ENCODE measurements at regions not wholly inside any gene's neighbourhood (a gene's known extent, or its start where the extent isn't known, plus 50 kb on each side); places are given as distances from the start of the nearest gene placed in this dataset.

DNA sequence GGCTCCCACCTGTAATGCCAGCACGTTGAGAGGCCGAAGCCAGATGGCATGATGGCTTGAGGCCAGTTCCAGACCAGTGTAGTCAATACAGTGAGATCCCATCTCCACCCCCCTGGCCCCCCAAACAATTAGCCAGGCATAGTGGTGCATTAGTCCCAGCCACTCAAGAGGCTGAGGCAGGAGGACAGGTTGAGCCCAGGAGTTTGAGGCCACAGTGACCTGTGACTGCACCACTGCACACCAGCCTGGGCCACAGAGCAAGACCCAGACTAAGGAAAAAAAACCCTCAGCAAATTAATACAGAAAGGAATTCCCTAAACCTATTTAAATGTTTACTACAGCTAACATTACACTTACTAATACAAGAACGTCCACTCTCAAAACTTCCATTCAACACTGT lies 424.6 kb downstream of the SHQ1 start:
- H3K36me3 ChIP-seq (ENCODE audit: low read length) = no peaks in the 10 kb centered on the region
- H3K9me2 ChIP-seq (replicated peaks; ENCODE audit: insufficient read depth, low read length) = no peaks in the 10 kb centered on the region
- H3K27me3 ChIP-seq (ENCODE audit: low read length) = no peaks in the 10 kb centered on the region
- no peak overlapping the region for H3K9ac ChIP-seq (ENCODE audit: low read length)
- no peaks in the 10 kb centered on the region for H3K9me3 ChIP-seq (ENCODE audit: insufficient read depth, low read length)
- H4K20me1 ChIP-seq (ENCODE audit: low read depth, low read length) = peaks cover 40% of the 10 kb centered on the region
- peaks cover 45% of the 10 kb centered on the region for H3K79me2 ChIP-seq (ENCODE audit: insufficient read depth, low read length)
- no peak overlapping the region for H3K4me2 ChIP-seq (ENCODE audit: low read depth, low read length, poor library complexity, severe bottlenecking)
- H2AFZ ChIP-seq (ENCODE audit: low read depth, low read length, severe bottlenecking) = no peak overlapping the region
- TF ChIP-seq, protein P1, sequence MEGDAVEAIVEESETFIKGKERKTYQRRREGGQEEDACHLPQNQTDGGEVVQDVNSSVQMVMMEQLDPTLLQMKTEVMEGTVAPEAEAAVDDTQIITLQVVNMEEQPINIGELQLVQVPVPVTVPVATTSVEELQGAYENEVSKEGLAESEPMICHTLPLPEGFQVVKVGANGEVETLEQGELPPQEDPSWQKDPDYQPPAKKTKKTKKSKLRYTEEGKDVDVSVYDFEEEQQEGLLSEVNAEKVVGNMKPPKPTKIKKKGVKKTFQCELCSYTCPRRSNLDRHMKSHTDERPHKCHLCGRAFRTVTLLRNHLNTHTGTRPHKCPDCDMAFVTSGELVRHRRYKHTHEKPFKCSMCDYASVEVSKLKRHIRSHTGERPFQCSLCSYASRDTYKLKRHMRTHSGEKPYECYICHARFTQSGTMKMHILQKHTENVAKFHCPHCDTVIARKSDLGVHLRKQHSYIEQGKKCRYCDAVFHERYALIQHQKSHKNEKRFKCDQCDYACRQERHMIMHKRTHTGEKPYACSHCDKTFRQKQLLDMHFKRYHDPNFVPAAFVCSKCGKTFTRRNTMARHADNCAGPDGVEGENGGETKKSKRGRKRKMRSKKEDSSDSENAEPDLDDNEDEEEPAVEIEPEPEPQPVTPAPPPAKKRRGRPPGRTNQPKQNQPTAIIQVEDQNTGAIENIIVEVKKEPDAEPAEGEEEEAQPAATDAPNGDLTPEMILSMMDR (IDR thresholded peaks at IDR 0.05; ENCODE audit: insufficient read depth, low read length, poor library complexity, severe bottlenecking) = no peak
- no peak for TF ChIP-seq EZH2phosphoT487 (conservative IDR thresholded peaks at IDR 0.05; ENCODE audit: low read length)
- no peaks in the 10 kb centered on the region for H3F3A ChIP-seq (ENCODE audit: insufficient read depth)
- H3K4me3 ChIP-seq (ENCODE audit: insufficient read depth, low read length, poor library complexity, severe bottlenecking) = no peak overlapping the region
- no peak overlapping the region for H3K27ac ChIP-seq (ENCODE audit: low read depth, low read length)

GRCh38 chr3:72421786-72422185 lies 426.5 kb downstream of the SHQ1 start:
- Histone ChIP-seq H3K27ac (ENCODE audit: low read depth, low read length) (no peak overlapping the region), H3K79me2 (ENCODE audit: insufficient read depth, low read length) (peaks cover 57% of the 10 kb centered on the region), H3K9me2 (replicated peaks; ENCODE audit: insufficient read depth, low read length) (no peaks in the 10 kb centered on the region), H3F3A (ENCODE audit: insufficient read depth) (no peaks in the 10 kb centered on the region), H3K27me3 (ENCODE audit: low read length) (no peaks in the 10 kb centered on the region), H2AFZ (ENCODE audit: low read depth, low read length, severe bottlenecking) (no peak overlapping the region), H3K9ac (ENCODE audit: low read length) (no peak overlapping the region), H3K4me2 (ENCODE audit: low read depth, low read length, poor library complexity, severe bottlenecking) (no peak overlapping the region), H3K4me3 (ENCODE audit: insufficient read depth, low read length, poor library complexity, severe bottlenecking) (no peak overlapping the region), H4K20me1 (ENCODE audit: low read depth, low read length) (peaks cover 40% of the 10 kb centered on the region), H3K9me3 (ENCODE audit: insufficient read depth, low read length) (no peaks in the 10 kb centered on the region), H3K36me3 (ENCODE audit: low read length) (no peaks in the 10 kb centered on the region)
- no peak for TF ChIP-seq EZH2phosphoT487 (conservative IDR thresholded peaks at IDR 0.05; ENCODE audit: low read length)
- TF ChIP-seq, protein P1 (IDR thresholded peaks at IDR 0.05; ENCODE audit: insufficient read depth, low read length, poor library complexity, severe bottlenecking) = no peak

DNA sequence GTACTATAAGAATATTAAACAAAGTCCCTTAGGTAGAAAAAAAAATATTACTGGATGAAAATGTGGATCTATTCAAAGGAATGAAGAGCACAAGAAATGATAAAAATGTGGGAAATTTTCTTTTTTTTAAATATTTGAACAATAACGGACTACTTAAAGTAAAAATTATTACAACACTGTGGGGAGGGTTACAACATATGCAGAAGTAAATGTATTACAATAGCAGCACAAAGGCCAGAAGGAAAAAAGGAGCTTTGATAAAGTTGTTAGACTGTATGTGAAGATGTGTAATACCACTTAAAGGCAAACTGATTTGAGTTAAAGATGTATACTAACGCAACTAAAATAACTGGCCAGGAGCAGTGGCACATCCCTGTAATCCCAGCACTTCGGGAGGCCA lies 427.1 kb downstream of the SHQ1 start:
- Histone ChIP-seq H3K4me3 (ENCODE audit: insufficient read depth, low read length, poor library complexity, severe bottlenecking) (no peak overlapping the region), H3K9ac (ENCODE audit: low read length) (no peak overlapping the region), H3K36me3 (ENCODE audit: low read length) (no peaks in the 10 kb centered on the region), H3K79me2 (ENCODE audit: insufficient read depth, low read length) (peaks cover 60% of the 10 kb centered on the region), H3F3A (ENCODE audit: insufficient read depth) (no peaks in the 10 kb centered on the region), H2AFZ (ENCODE audit: low read depth, low read length, severe bottlenecking) (no peak overlapping the region), H3K27ac (ENCODE audit: low read depth, low read length) (no peak overlapping the region), H3K4me2 (ENCODE audit: low read depth, low read length, poor library complexity, severe bottlenecking) (no peak overlapping the region), H3K9me3 (ENCODE audit: insufficient read depth, low read length) (no peaks in the 10 kb centered on the region), H4K20me1 (ENCODE audit: low read depth, low read length) (peaks cover 34% of the 10 kb centered on the region), H3K9me2 (replicated peaks; ENCODE audit: insufficient read depth, low read length) (no peaks in the 10 kb centered on the region), H3K27me3 (ENCODE audit: low read length) (no peaks in the 10 kb centered on the region)
- TF ChIP-seq, protein P1 (IDR thresholded peaks at IDR 0.05; ENCODE audit: insufficient read depth, low read length, poor library complexity, severe bottlenecking) = no peak
- TF ChIP-seq EZH2phosphoT487 (conservative IDR thresholded peaks at IDR 0.05; ENCODE audit: low read length) = no peak

Data from SU-DHL-6 (cell line).